T-helper 1 cell treated with Interleukin-12 subunit alpha and Interleukin-12 subunit beta and Interleukin-4 antibody, amounts not matched to agents 30 μg/mL and 1 μg/mL, for 36 hours (primary cell): ENCODE measurements at regions not wholly inside any gene's neighbourhood (a gene's known extent, or its start where the extent isn't known, plus 50 kb on each side); places are given as distances from the start of the nearest gene placed in this dataset.

Experiments
- H3K27ac Mint-ChIP-seq: one replicate; pipeline ENCODE4 v1.8.0; 2021; ENCODE audit warnings: mild to moderate bottlenecking, mixed read lengths
- H3K27me3 Mint-ChIP-seq: one replicate; pipeline ENCODE4 v1.8.0; 2021; ENCODE audit warnings: low read depth, mixed read lengths
- H3K36me3 Mint-ChIP-seq: one replicate; pipeline ENCODE4 v1.8.0; 2021; ENCODE audit warnings: low read depth, mixed read lengths
- H3K4me1 Mint-ChIP-seq: one replicate; pipeline ENCODE4 v1.8.0; 2021; ENCODE audit warnings: low read depth, mixed read lengths
- H3K4me3 Mint-ChIP-seq: one replicate; pipeline ENCODE4 v1.8.0; 2021; ENCODE audit warnings: mild to moderate bottlenecking, moderate library complexity, mixed read lengths
- H3K9me3 Mint-ChIP-seq: one replicate; pipeline ENCODE4 v1.8.0; 2021; ENCODE audit warnings: mixed read lengths

DNA sequence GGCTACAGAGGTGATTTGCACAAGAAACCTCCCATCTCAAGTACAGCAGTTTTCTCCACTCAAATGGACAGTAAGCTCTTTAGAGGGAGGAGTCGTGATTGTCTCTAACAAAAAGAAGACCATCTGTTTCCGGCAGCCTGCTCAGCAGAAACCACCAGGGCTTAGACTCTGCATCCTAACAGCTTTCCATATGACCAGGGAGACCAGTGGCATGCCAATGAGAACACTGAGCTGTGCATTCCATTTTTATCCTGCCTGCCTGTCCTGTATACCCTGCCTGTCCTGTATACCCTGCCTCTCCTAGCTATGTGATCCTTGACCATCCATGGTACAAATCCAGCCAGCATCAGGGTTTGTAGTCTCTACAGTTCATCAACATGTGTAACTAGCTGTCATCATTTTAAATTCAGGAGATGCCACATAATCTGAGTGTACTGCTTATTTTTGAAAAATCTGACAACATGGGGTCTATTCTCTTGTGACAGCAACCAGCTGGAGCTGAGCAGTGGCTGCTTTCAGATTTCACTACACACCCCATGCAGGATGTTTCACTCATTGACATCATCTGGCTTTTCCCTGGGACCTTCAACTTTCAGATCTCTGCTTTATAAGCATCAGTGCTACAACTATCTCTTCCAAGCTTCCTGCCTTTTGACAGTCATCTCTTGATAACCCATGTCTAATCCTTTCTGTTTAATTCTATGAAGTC, 50.5 kb upstream of the POU2AF2 start:
- H3K4me1 Mint-ChIP-seq, result no peaks in the 10 kb centered on the region
- no peak overlapping the region for H3K27ac Mint-ChIP-seq
- H3K36me3 Mint-ChIP-seq, result no peaks in the 10 kb centered on the region
- no peaks in the 10 kb centered on the region for H3K9me3 Mint-ChIP-seq
- H3K4me3 Mint-ChIP-seq, result no peak overlapping the region
- peaks cover 9% of the 10 kb centered on the region for H3K27me3 Mint-ChIP-seq

DNA sequence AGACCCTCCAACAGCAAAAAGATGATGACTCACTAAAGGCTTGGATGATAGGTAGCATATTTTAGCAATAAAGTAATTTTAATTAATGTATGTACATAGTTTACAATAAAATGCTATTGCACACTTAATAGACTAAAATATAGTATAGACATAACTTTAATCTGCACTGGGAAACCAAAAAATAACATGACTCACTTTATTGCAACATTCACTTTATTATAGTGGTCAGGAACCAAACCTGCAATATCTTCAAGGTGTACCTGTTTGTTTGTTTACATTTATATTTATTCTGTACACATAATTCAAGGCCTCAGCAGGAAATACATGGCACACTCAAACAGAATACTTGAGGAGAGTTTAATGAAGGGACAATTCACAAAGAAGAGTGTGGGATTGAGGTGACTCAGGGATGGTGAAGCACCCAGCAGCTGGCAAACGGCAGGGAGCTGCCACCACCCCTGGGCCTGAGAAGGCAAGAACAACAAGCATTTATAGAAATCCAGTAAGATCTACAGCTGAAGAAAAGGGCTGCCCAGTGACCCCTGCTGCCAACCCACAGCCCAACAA, 51.5 kb upstream of the POU2AF2 start:
- Mint-ChIP-seq H3K4me1 (no peaks in the 10 kb centered on the region), H3K27ac (no peak overlapping the region), H3K27me3 (peaks cover 4% of the 10 kb centered on the region), H3K9me3 (no peaks in the 10 kb centered on the region), H3K36me3 (no peaks in the 10 kb centered on the region), H3K4me3 (no peak overlapping the region)

DNA sequence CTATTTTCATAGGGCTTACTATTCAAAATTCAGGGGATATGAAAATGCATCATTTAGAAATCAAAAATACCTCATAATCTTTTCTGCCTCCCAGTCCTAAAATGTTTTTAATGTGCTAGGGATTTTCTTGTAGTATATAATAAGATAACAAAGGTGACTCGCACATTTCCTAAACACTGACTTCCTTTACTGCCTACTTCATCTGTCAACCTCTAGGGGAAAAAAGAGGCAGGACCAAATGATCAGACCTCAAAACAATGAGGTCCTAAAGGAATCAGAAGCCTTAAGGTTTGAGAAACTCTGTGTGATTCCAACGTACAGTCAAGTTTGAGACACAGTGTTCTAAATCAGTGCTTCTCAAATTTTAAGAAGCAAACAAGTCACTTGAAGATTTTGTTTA, 56.1 kb upstream of the POU2AF2 start:
- Mint-ChIP-seq H3K36me3 (no peaks in the 10 kb centered on the region), H3K4me3 (no peak overlapping the region), H3K27ac (no peak overlapping the region), H3K4me1 (no peaks in the 10 kb centered on the region), H3K9me3 (no peaks in the 10 kb centered on the region), H3K27me3 (no peaks in the 10 kb centered on the region)

GRCh38 chr11:111186308-111186915, 59.1 kb upstream of the POU2AF2 start:
- Mint-ChIP-seq H3K4me3 (no peak overlapping the region), H3K4me1 (no peaks in the 10 kb centered on the region)

GRCh38 chr11:111185266-111185665, 60.3 kb upstream of the POU2AF2 start:
- H3K9me3 Mint-ChIP-seq, result no peaks in the 10 kb centered on the region
- no peak overlapping the region for H3K27ac Mint-ChIP-seq
- no peak overlapping the region for H3K4me3 Mint-ChIP-seq

More at GRCh38 chr11:111186308-111186915, 59.1 kb upstream of the POU2AF2 start:
- no peaks in the 10 kb centered on the region for H3K9me3 Mint-ChIP-seq
- no peak overlapping the region for H3K27ac Mint-ChIP-seq
- no peaks in the 10 kb centered on the region for H3K36me3 Mint-ChIP-seq
- H3K27me3 Mint-ChIP-seq, result no peaks in the 10 kb centered on the region

GRCh38 chr11:111183706-111184105, 61.8 kb upstream of the POU2AF2 start:
- H3K36me3 Mint-ChIP-seq, result no peaks in the 10 kb centered on the region
- H3K4me1 Mint-ChIP-seq, result no peaks in the 10 kb centered on the region
- no peaks in the 10 kb centered on the region for H3K9me3 Mint-ChIP-seq
- no peak overlapping the region for H3K4me3 Mint-ChIP-seq
- no peak overlapping the region for H3K27ac Mint-ChIP-seq
- H3K27me3 Mint-ChIP-seq, result no peaks in the 10 kb centered on the region

More at GRCh38 chr11:111185266-111185665, 60.3 kb upstream of the POU2AF2 start:
- Mint-ChIP-seq H3K27me3 (no peaks in the 10 kb centered on the region), H3K36me3 (no peaks in the 10 kb centered on the region), H3K4me1 (no peaks in the 10 kb centered on the region)

- no peaks in the 10 kb centered on the region for H3K9me3 Mint-ChIP-seq
- no peak overlapping the region for H3K27ac Mint-ChIP-seq
- no peaks in the 10 kb centered on the region for H3K4me1 Mint-ChIP-seq
- no peak overlapping the region for H3K4me3 Mint-ChIP-seq
- no peaks in the 10 kb centered on the region for H3K27me3 Mint-ChIP-seq
- H3K36me3 Mint-ChIP-seq, result no peaks in the 10 kb centered on the region
These were observed 66.2 kb upstream of the POU2AF2 start for GRCh38 chr11:111179184-111179910.

DNA sequence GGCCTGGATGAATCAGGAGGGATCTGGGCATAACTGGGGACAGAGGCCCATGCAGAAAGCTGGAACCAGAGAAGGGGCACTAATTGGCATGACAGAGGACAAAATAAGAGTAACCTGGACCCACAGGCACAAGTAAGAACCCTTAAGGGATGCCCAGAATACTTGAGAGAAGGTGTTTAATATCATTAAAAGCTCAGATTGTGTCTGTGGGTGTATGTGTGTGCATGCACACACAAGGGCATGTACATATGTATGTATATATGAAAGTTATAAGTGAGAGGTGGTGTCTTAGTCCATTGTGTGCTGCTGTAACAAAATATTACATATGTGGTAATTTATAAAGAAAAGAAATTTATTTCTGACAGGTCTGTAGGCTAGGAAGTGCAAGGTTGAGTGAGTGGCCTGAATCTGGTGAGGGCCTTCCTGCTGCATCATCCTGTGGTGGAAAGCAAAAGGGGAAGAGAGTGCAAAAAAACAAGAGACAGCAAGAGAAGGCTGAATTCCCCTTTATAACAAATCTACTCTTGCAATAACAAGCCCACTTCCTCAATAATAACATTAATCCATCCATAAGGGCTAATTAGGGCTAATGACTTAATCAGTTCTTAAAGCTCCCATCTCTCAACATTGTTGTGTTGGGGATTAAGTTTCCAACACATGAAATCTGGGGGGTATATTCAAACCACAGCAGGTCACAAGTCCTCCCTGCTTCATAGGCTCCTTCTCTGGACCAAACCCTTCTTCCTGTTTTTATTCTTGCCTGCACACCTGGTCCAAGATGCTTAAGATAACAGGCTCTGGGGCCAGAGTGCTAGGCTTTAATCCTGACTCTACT, 68.3 kb upstream of the POU2AF2 start:
- Mint-ChIP-seq H3K4me1 (no peaks in the 10 kb centered on the region), H3K9me3 (no peaks in the 10 kb centered on the region), H3K36me3 (no peaks in the 10 kb centered on the region), H3K4me3 (no peak overlapping the region), H3K27ac (no peak overlapping the region), H3K27me3 (no peaks in the 10 kb centered on the region)

- Mint-ChIP-seq H3K4me1 (no peaks in the 10 kb centered on the region), H3K27me3 (no peaks in the 10 kb centered on the region), H3K4me3 (no peak overlapping the region), H3K36me3 (no peaks in the 10 kb centered on the region), H3K27ac (no peak overlapping the region), H3K9me3 (no peaks in the 10 kb centered on the region)
These were observed 68.9 kb upstream of the POU2AF2 start for GRCh38 chr11:111176603-111177002.

DNA sequence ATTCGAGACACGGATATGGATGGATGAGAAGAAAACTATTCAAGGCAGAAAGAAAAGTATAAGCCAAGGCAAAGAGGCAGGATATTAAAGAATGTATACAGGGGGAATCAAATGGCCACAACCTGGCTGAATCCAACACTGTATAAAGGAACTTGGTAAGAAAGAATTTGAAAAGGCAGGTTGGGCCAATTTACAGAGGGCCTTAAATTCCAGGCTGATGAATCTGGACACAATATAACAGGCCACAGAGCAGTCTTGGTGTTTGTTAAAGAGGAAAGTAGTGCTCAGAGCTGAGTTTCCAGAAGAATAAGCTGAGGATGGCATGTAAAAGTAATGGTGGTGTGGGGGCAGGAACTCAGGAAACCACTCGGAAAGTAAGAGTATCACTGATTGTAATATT, 72.3 kb upstream of the POU2AF2 start:
- Mint-ChIP-seq H3K9me3 (no peaks in the 10 kb centered on the region), H3K36me3 (no peaks in the 10 kb centered on the region), H3K27ac (no peak overlapping the region), H3K4me1 (no peaks in the 10 kb centered on the region), H3K27me3 (no peaks in the 10 kb centered on the region), H3K4me3 (no peak overlapping the region)

DNA sequence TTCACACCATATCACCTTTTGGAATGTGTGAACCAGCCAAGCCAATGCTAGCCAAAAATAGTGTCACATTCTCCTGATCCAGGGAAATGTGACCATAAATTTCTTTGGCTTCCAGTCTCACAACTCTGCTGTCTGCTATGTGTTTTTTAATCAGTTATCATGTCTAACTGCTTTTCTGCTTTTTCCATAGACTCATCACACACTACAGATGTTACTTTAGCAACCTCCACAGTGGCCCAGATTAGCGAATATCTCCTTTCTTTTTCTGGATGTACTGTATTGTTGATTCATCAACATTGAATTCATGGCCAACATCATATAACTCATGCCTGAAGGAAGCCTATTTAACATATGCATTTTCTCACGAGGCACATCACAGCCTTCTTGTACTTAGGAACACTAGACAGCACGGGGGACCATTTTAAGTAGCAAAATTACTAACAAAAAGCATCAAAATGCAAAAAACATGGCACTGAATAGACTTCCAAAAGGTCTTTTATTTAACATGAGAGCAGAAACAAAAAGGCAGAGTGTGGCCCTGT, 73.1 kb upstream of the POU2AF2 start:
- no peak overlapping the region for H3K27ac Mint-ChIP-seq
- no peaks in the 10 kb centered on the region for H3K27me3 Mint-ChIP-seq
- H3K36me3 Mint-ChIP-seq, result no peaks in the 10 kb centered on the region

DNA sequence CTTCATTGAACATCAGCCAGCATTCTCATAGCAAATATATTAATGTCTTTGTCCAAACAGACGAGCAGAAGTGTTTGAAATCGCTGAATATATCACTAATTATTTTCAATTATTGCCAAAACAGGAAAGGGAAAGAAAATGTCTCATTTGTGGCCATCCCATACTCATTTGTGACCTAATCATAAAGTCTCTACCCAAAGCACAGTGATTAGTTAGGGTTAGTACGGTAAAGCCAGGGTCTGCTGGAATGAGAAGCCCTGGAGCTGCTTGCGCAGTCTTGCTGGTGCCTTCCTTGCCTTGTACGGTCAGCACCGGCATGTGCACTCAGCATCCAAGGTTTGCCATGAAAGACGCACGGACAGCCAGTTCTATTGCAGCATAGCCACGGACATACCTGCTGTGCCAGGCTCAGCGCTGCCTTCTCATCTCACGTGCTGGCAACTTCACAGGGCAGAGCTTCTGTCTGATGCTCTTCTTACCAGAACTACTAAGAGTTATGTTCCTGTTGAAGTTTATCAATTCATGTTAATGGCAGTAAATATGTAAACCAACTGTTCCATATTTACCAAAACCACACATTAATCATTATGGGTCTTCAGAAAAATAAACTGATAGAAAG, 74.7 kb upstream of the POU2AF2 start:
- no peaks in the 10 kb centered on the region for H3K9me3 Mint-ChIP-seq
- H3K27me3 Mint-ChIP-seq, result no peaks in the 10 kb centered on the region
- H3K27ac Mint-ChIP-seq, result no peak overlapping the region
- H3K4me1 Mint-ChIP-seq, result no peaks in the 10 kb centered on the region
- no peak overlapping the region for H3K4me3 Mint-ChIP-seq
- no peaks in the 10 kb centered on the region for H3K36me3 Mint-ChIP-seq

More for the DNA sequence above, 73.1 kb upstream of the POU2AF2 start:
- Mint-ChIP-seq H3K9me3 (no peaks in the 10 kb centered on the region), H3K4me3 (no peak overlapping the region), H3K4me1 (no peaks in the 10 kb centered on the region)

DNA sequence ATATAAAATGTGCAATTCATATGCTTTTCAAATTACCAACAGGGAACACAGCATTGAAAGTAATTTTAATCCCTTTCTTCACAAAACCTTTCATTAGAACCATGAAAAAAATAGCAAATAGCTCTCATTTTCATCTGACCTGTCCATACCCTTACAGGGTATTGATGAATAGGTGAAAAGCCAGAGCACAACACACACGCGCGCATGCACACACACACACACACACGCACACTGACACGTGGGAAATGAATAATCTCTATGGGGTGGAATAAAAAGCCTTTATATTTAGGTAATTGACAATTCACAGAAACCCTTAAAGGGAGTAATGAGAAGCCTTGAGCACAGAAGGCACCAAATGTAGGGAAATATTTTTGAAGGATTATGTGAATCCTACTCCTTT, 76.2 kb upstream of the POU2AF2 start:
- Mint-ChIP-seq H3K27me3 (no peaks in the 10 kb centered on the region), H3K4me1 (no peaks in the 10 kb centered on the region), H3K27ac (no peak overlapping the region), H3K36me3 (no peaks in the 10 kb centered on the region), H3K4me3 (no peak overlapping the region), H3K9me3 (no peaks in the 10 kb centered on the region)
